PC-9 (cell line): ENCODE measurements at regions not wholly inside any gene's neighbourhood (a gene's known extent, or its start where the extent isn't known, plus 50 kb on each side); places are given as distances from the start of the nearest gene placed in this dataset.

Experiments
- BruUV-seq: library from RNA; stranded (reverse); fragments of 400-500 nt; replicated peaks from 2 replicates; lab custom pipeline; 2021; lab: Mats Ljungman, UMichigan
- CTCF ChIA-PET: fragments of 300-600 bp; sonication (Branson Sonifier 250); formaldehyde crosslinking; loops from one replicate; lab custom pipeline; 2022; ENCODE audit warnings: antibody characterized with exemption; lab: Charles Lee
- POLR2A ChIA-PET: fragments of 300-600 bp; sonication (Branson Sonifier 250); formaldehyde crosslinking; loops from one replicate; lab custom pipeline; 2022; ENCODE audit warnings: antibody characterized with exemption; ENCODE audit not compliant: unreplicated experiment; lab: Charles Lee
- DNase-seq, 2 experiments: peaks; one replicate each; pipeline versions ENCODE4 v3.0.0 to v3.0.0-alpha.2; 2015 to 2022; ENCODE audit warnings: mixed read lengths in 1 of 2
- H2AFZ ChIP-seq: fragments of 200-600 bp; sonication (generic); 2 replicates; pipeline ENCODE4 v1.8.1; 2017; ENCODE audit warnings: antibody characterized with exemption
- H3F3A ChIP-seq: fragments of 200-600 bp; sonication (generic); 2 replicates; pipeline ENCODE4 v1.8.1; 2017; ENCODE audit warnings: antibody characterized with exemption, mild to moderate bottlenecking, low read depth; ENCODE audit not compliant: insufficient read depth
- H3K27ac ChIP-seq: fragments of 200-600 bp; sonication (generic); 2 replicates; pipeline ENCODE4 v1.6.1; 2016; ENCODE audit warnings: mixed run types
- H3K27me3 ChIP-seq: fragments of 200-600 bp; sonication (generic); 2 replicates; pipeline ENCODE4 v1.6.1; 2016; ENCODE audit warnings: low read depth, mixed run types; ENCODE audit not compliant: insufficient read depth
- H3K36me3 ChIP-seq: fragments of 200-600 bp; sonication (generic); 2 replicates; pipeline ENCODE4 v1.6.1; 2016; ENCODE audit warnings: low read depth, mixed run types
- H3K4me1 ChIP-seq: fragments of 200-600 bp; sonication (generic); replicated peaks from 2 replicates; pipeline ENCODE4 v1.6.1; 2016; ENCODE audit warnings: mixed run types; ENCODE audit not compliant: insufficient read depth
- H3K4me2 ChIP-seq: fragments of 200-600 bp; sonication (generic); 2 replicates; pipeline ENCODE4 v1.6.1; 2017; ENCODE audit warnings: mixed run types
- H3K4me3 ChIP-seq: fragments of 200-600 bp; sonication (generic); 2 replicates; pipeline ENCODE4 v1.6.1; 2016; ENCODE audit warnings: mixed run types
- H3K79me2 ChIP-seq: fragments of 200-600 bp; sonication (generic); 2 replicates; pipeline ENCODE4 v1.6.1; 2017; ENCODE audit warnings: low read depth, mixed run types
- H3K9me2 ChIP-seq: fragments of 200-600 bp; sonication (generic); 2 replicates; pipeline ENCODE4 v1.8.1; 2017; ENCODE audit warnings: mild to moderate bottlenecking; ENCODE audit not compliant: insufficient read depth
- H3K9me3 ChIP-seq: fragments of 200-600 bp; sonication (generic); 2 replicates; pipeline ENCODE4 v1.8.1; 2016; ENCODE audit warnings: low read depth; ENCODE audit not compliant: insufficient read depth
- H4K20me1 ChIP-seq: fragments of 200-600 bp; sonication (generic); 2 replicates; pipeline ENCODE4 v1.8.1; 2017; ENCODE audit not compliant: insufficient read depth
- CTCF ChIP-seq: fragments of 200-600 bp; sonication (generic); conservative IDR thresholded peaks from 2 replicates; pipeline ENCODE4 v1.6.1; 2017; ENCODE audit warnings: mixed run types, antibody characterized with exemption, mild to moderate bottlenecking, moderate library complexity
- EZH2 ChIP-seq: fragments of 200-600 bp; sonication (generic); IDR thresholded peaks from 2 replicates; pipeline ENCODE4 v1.8.0; 2017; ENCODE audit warnings: antibody characterized with exemption, low read depth
- intact Hi-C: fragments of 100-400 bp; cut with micrococcal nuclease; formaldehyde crosslinking; loops from one replicate; pipeline ENCODE4 v1.10.0; 2022; ENCODE audit not compliant: unreplicated experiment

- Histone ChIP-seq H3K4me3 (no peak overlapping the region), H3K27me3 (peaks cover 22% of the 10 kb centered on the region), H3K36me3 (no peaks in the 10 kb centered on the region), H3K9me2 (no peaks in the 10 kb centered on the region), H3K27ac (no peak overlapping the region), H3K9me3 (no peaks in the 10 kb centered on the region), H3K79me2 (no peaks in the 10 kb centered on the region), H3K4me2 (no peak overlapping the region), H2AFZ (no peak overlapping the region), H4K20me1 (no peaks in the 10 kb centered on the region), H3F3A (no peaks in the 10 kb centered on the region), H3K4me1 (no peaks in the 10 kb centered on the region)
- ChIA-PET CTCF (no interaction called here), POLR2A (no interaction called here)
- no peak for DNase-seq
- intact Hi-C loops: no loop called here
- TF ChIP-seq CTCF (no peak), EZH2 (no peak)
- no TSS peak for BruUV-seq
Observed at GRCh38 chr15:61777689-61778088, 282.6 kb downstream of the VPS13C start.

- Histone ChIP-seq H3K4me2 (no peak overlapping the region), H3K9me3 (no peaks in the 10 kb centered on the region), H2AFZ (no peak overlapping the region), H3F3A (no peaks in the 10 kb centered on the region), H3K27ac (no peak overlapping the region), H3K4me1 (no peaks in the 10 kb centered on the region), H3K27me3 (no peaks in the 10 kb centered on the region), H3K36me3 (no peaks in the 10 kb centered on the region), H3K79me2 (no peaks in the 10 kb centered on the region), H3K9me2 (no peaks in the 10 kb centered on the region), H4K20me1 (no peaks in the 10 kb centered on the region), H3K4me3 (no peak overlapping the region)
- no peak for DNase-seq
- intact Hi-C loops: no loop called here
- no TSS peak for BruUV-seq
- ChIA-PET CTCF (no interaction called here), POLR2A (interaction anchor here (0.6 kb wide), 1 partner anchor 230 kb away, joined by 4 read pairs; no protein-coding TSS in a partner anchor)
- no peak for TF ChIP-seq CTCF
- no peak for TF ChIP-seq EZH2
Observed at GRCh38 chr15:61769557-61769956, 290.7 kb downstream of the VPS13C start.

GRCh38 chr15:61768131-61768530, 292.1 kb downstream of the VPS13C start:
- H3K9me3 ChIP-seq: no peaks in the 10 kb centered on the region
- no peaks in the 10 kb centered on the region for H3K9me2 ChIP-seq
- no peaks in the 10 kb centered on the region for H3F3A ChIP-seq
- POLR2A ChIA-PET: no interaction called here
- DNase-seq: no peak
- intact Hi-C loops: no loop called here
- no peak overlapping the region for H3K4me3 ChIP-seq
- H3K27me3 ChIP-seq: no peaks in the 10 kb centered on the region
- no peaks in the 10 kb centered on the region for H3K36me3 ChIP-seq
- no peaks in the 10 kb centered on the region for H3K79me2 ChIP-seq
- TF ChIP-seq EZH2 (no peak), CTCF (no peak)
- H3K4me1 ChIP-seq: no peaks in the 10 kb centered on the region
- H3K4me2 ChIP-seq: no peak overlapping the region
- H3K27ac ChIP-seq: no peak overlapping the region
- CTCF ChIA-PET: no interaction called here
- H4K20me1 ChIP-seq: no peaks in the 10 kb centered on the region
- no TSS peak for BruUV-seq
- H2AFZ ChIP-seq: no peak overlapping the region
